ENCODE measurements at regions not wholly inside any gene's neighbourhood (a gene's known extent, or its start where the extent isn't known, plus 50 kb on each side); places are given as distances from the start of the nearest gene placed in this dataset.

- TF ChIP-seq CTCF (IDR thresholded peaks at IDR 0.05; ENCODE audit: poor library complexity) (no peak), EZH2 (IDR thresholded peaks at IDR 0.05; ENCODE audit: borderline replicate concordance) (no peak), EZH2phosphoT487 (IDR thresholded peaks at IDR 0.05; ENCODE audit: low read depth, severe bottlenecking, unreplicated experiment) (no peak)
Observed at GRCh38 chr10:57960406-57960805, 307.3 kb downstream of the IPMK start.

Data from hepatocyte (in vitro differentiated cells).